Ishikawa (cell line): ENCODE measurements at regions not wholly inside any gene's neighbourhood (a gene's known extent, or its start where the extent isn't known, plus 50 kb on each side); places are given as distances from the start of the nearest gene placed in this dataset.
A peak's percentile ranks its signal among the peaks of the same experiment; 100 is the strongest.

Experiments used
- CEBPB ChIP-seq: IDR thresholded peaks from 2 replicates; pipeline ENCODE4 v1.6.1; 2012
- CREB1 ChIP-seq: IDR thresholded peaks from 2 replicates; pipeline ENCODE4 v1.6.1; 2012; ENCODE audit warnings: low read depth
- EGR1 ChIP-seq: IDR thresholded peaks from 2 replicates; pipeline ENCODE4 v1.6.1; 2012
- EP300 ChIP-seq: IDR thresholded peaks from 2 replicates; pipeline ENCODE4 v1.6.1; 2012; ENCODE audit warnings: borderline replicate concordance
- FOXM1 ChIP-seq: IDR thresholded peaks from 2 replicates; pipeline ENCODE4 v1.6.1; 2012; ENCODE audit warnings: low read depth, borderline replicate concordance
- NFIC ChIP-seq: IDR thresholded peaks from 2 replicates; pipeline ENCODE4 v1.6.1; 2012
- RAD21 ChIP-seq: IDR thresholded peaks from 2 replicates; pipeline ENCODE4 v1.6.1; 2012; ENCODE audit warnings: low read depth
- TAF1 ChIP-seq: IDR thresholded peaks from 2 replicates; pipeline ENCODE4 v1.6.1; 2012; ENCODE audit warnings: low read depth, mild to moderate bottlenecking
- TCF12 ChIP-seq: IDR thresholded peaks from 2 replicates; pipeline ENCODE4 v1.6.1; 2012; ENCODE audit warnings: low read depth
- TEAD4 ChIP-seq: IDR thresholded peaks from 2 replicates; pipeline ENCODE4 v1.6.1; 2012
- YY1 ChIP-seq: IDR thresholded peaks from 2 replicates; pipeline ENCODE4 v1.6.1; 2012; ENCODE audit warnings: low read depth
- ZBTB7A ChIP-seq: IDR thresholded peaks from 2 replicates; pipeline ENCODE4 v1.6.1; 2012; ENCODE audit warnings: low read depth
- TF ChIP-seq, protein P1 (sequence below): IDR thresholded peaks from 2 replicates; pipeline ENCODE4 v1.6.1; 2012
- TF ChIP-seq, protein P2 (sequence below): IDR thresholded peaks from 2 replicates; pipeline ENCODE4 v1.6.1; 2012; ENCODE audit warnings: low read depth, mild to moderate bottlenecking
- TF ChIP-seq, protein P3 (sequence below): IDR thresholded peaks from 2 replicates; pipeline ENCODE4 v1.6.1; 2012

DNA sequence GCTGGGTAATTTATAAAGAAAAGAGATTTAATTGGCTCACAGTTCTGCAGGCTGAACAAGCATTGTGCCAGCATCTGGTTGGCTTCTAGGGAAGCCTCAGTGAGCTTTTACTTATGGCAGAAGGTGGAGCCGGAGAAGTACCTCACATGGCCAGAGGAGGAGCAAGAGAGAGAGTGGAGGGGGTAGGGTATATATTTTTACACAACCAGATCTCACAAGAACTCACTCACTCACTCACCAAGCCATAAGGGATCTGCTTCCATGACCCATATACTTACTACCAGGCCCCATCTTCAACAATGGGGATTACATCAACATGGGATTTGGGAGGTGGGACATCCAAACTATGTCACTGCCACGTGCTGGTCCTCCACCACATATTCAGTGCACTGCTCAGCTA, 117.2 kb upstream of the PRNP start:
- TF ChIP-seq EGR1, result no peak
- TF ChIP-seq TEAD4, result no peak
- TF ChIP-seq, protein P1, sequence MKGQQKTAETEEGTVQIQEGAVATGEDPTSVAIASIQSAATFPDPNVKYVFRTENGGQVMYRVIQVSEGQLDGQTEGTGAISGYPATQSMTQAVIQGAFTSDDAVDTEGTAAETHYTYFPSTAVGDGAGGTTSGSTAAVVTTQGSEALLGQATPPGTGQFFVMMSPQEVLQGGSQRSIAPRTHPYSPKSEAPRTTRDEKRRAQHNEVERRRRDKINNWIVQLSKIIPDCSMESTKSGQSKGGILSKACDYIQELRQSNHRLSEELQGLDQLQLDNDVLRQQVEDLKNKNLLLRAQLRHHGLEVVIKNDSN, result no peak
- TF ChIP-seq, protein P2, sequence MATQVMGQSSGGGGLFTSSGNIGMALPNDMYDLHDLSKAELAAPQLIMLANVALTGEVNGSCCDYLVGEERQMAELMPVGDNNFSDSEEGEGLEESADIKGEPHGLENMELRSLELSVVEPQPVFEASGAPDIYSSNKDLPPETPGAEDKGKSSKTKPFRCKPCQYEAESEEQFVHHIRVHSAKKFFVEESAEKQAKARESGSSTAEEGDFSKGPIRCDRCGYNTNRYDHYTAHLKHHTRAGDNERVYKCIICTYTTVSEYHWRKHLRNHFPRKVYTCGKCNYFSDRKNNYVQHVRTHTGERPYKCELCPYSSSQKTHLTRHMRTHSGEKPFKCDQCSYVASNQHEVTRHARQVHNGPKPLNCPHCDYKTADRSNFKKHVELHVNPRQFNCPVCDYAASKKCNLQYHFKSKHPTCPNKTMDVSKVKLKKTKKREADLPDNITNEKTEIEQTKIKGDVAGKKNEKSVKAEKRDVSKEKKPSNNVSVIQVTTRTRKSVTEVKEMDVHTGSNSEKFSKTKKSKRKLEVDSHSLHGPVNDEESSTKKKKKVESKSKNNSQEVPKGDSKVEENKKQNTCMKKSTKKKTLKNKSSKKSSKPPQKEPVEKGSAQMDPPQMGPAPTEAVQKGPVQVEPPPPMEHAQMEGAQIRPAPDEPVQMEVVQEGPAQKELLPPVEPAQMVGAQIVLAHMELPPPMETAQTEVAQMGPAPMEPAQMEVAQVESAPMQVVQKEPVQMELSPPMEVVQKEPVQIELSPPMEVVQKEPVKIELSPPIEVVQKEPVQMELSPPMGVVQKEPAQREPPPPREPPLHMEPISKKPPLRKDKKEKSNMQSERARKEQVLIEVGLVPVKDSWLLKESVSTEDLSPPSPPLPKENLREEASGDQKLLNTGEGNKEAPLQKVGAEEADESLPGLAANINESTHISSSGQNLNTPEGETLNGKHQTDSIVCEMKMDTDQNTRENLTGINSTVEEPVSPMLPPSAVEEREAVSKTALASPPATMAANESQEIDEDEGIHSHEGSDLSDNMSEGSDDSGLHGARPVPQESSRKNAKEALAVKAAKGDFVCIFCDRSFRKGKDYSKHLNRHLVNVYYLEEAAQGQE, result no peak
- TF ChIP-seq ZBTB7A, result no peak
- no peak for TF ChIP-seq TCF12
- no peak for TF ChIP-seq CEBPB
- TF ChIP-seq FOXM1, result no peak
- no peak for TF ChIP-seq NFIC
- TF ChIP-seq EP300, result no peak
- TF ChIP-seq, protein P3, sequence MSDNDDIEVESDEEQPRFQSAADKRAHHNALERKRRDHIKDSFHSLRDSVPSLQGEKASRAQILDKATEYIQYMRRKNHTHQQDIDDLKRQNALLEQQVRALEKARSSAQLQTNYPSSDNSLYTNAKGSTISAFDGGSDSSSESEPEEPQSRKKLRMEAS, result no peak

- TF ChIP-seq EP300 (no peak), CEBPB (no peak), TEAD4 (no peak), YY1 (no peak), RAD21 (no peak), FOXM1 (no peak), CREB1 (no peak), TAF1 (no peak), TCF12 (no peak), ZBTB7A (no peak), EGR1 (no peak), NFIC (no peak)
- TF ChIP-seq, protein P3, result no peak
- TF ChIP-seq, protein P2, result no peak
- TF ChIP-seq, protein P1, result no peak
Measured at GRCh38 chr20:4568361-4568959, 117.8 kb upstream of the PRNP start.

DNA sequence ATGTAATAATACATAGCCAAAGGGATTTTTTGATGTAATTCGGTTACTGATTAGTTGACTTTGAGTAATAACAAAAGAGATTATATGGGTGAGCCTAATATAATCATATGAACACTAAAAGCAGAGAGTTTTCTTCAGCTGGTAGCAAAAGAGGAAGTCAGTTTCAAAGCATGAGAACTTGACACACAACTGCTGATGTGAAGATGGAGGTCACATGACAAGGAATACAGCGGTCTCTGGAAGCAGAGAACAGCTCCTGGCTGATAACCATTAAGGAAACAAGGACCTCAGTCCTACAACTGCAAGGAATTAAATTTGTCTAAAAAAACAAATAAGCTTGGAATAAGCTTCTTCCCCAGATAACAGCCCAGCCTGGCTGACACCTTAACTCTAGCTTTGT, 119.1 kb upstream of the PRNP start:
- TF ChIP-seq, protein P1, result no peak
- TF ChIP-seq, protein P2, result no peak
- no peak for TF ChIP-seq NFIC
- TF ChIP-seq TEAD4, result no peak
- no peak for TF ChIP-seq CREB1
- TF ChIP-seq YY1, result no peak
- TF ChIP-seq CEBPB, result no peak
- no peak for TF ChIP-seq FOXM1
- TF ChIP-seq, protein P3, result no peak
- TF ChIP-seq TAF1, result no peak
- no peak for TF ChIP-seq TCF12
- no peak for TF ChIP-seq ZBTB7A
- no peak for TF ChIP-seq EGR1

DNA sequence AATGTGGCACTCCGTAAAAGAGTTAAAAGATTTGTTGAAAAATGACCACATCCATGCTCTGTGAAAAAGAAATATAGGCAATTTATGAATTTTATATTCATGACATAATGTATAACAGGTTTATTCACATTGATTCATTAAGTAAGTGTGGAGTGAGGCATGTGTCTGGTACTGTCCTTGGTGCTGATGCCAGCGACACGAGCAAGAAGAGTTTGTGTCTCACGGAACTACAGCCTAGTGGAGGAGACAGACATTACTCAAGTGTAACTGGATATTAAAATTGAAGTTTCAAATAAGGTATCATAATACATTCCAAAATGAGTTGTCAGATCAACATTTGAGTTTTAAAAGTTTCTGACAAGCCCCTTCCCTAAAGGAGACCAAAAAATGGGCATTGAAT, 122.7 kb upstream of the PRNP start:
- peak; percentile 37 for TF ChIP-seq TEAD4
- TF ChIP-seq, protein P2, result peak; percentile 94
- TF ChIP-seq CREB1, result no peak
- TF ChIP-seq ZBTB7A, result no peak
- TF ChIP-seq YY1, result no peak
- TF ChIP-seq, protein P3, result peak; percentile 66
